Upper lobe of left lung (tissue), 4 donors: ENCODE measurements at regions not wholly inside any gene's neighbourhood (a gene's known extent, or its start where the extent isn't known, plus 50 kb on each side); places are given as distances from the start of the nearest gene placed in this dataset.

Source experiments
- POLR2A ChIP-seq, 4 donors: fragments of 450-650 bp; IDR thresholded peaks; one replicate each; pipeline ENCODE4 v1.5.1; 2016 to 2017; ENCODE audit warnings: antibody characterized with exemption in 4 of 4, mild to moderate bottlenecking in 2 of 4
- TF ChIP-seq, protein P1 (sequence below), 6 experiments: fragments of 450-650 bp in 4 of 6; fragments of 200-600 bp in 2 of 6; sonication (generic) in 2 of 6; IDR thresholded peaks; one replicate each; pipeline ENCODE4 v1.5.1; 2016 to 2019; ENCODE audit warnings: antibody characterized with exemption in 6 of 6

DNA sequence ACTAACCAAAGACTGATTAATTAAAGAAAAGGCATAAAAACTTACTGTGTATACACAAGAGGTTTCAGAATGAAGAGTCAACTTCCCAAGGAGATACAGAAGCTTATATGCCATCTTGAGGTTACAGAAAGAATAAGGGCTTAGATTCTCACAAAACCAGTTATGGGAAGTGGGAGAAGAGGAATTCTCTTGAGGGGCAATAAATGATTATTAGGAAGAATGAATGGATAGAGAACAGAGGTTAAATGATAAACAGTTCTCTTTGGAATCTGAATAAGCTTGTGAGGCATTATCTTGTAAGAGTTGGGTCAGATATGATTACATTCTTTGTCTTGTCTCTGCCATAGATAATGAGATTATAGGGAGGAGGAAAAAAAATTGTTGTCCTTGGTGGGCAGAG is 126.7 kb upstream of the SPATA16 start:
- TF ChIP-seq, protein P1, sequence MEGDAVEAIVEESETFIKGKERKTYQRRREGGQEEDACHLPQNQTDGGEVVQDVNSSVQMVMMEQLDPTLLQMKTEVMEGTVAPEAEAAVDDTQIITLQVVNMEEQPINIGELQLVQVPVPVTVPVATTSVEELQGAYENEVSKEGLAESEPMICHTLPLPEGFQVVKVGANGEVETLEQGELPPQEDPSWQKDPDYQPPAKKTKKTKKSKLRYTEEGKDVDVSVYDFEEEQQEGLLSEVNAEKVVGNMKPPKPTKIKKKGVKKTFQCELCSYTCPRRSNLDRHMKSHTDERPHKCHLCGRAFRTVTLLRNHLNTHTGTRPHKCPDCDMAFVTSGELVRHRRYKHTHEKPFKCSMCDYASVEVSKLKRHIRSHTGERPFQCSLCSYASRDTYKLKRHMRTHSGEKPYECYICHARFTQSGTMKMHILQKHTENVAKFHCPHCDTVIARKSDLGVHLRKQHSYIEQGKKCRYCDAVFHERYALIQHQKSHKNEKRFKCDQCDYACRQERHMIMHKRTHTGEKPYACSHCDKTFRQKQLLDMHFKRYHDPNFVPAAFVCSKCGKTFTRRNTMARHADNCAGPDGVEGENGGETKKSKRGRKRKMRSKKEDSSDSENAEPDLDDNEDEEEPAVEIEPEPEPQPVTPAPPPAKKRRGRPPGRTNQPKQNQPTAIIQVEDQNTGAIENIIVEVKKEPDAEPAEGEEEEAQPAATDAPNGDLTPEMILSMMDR (IDR thresholded peaks at IDR 0.05), result no peak
- TF ChIP-seq POLR2A (IDR thresholded peaks at IDR 0.05), result no peak
